GM12878 (cell line): ENCODE measurements at regions not wholly inside any gene's neighbourhood (a gene's known extent, or its start where the extent isn't known, plus 50 kb on each side); places are given as distances from the start of the nearest gene placed in this dataset.

Source experiments
- ATAC-seq: fragments of 200-7000 bp; cut with Tn5 transposase; 3 replicates; pipeline ENCODE4 v1.9.1; 2020; ENCODE audit warnings: mild to moderate bottlenecking, moderate library complexity
- BruUV-seq: library from RNA; stranded (reverse); fragments of 400-500 nt; replicated peaks from 2 replicates; lab custom pipeline; 2021; lab: Mats Ljungman, UMichigan
- CTCF ChIA-PET: fragments of 300-600 bp; sonication (Branson Sonifier 250); formaldehyde crosslinking; extraction: SDS; loops from one replicate; lab custom pipeline; 2021; ENCODE audit warnings: inconsistent platforms; lab: Yijun Ruan, JAX
- POLR2A ChIA-PET: fragments of 350-600 bp; formaldehyde crosslinking; extraction: SDS; loops from one replicate; lab custom pipeline; 2021; ENCODE audit warnings: inconsistent platforms; lab: Charles Lee
- RAD21 ChIA-PET: fragments of 300-600 bp; sonication (Branson Sonifier 250); formaldehyde crosslinking; loops from one replicate; lab custom pipeline; 2023; ENCODE audit warnings: antibody characterized with exemption; ENCODE audit not compliant: unreplicated experiment; lab: Charles Lee
- SMC1A ChIA-PET: fragments of 300-600 bp; sonication (Branson Sonifier 250); formaldehyde crosslinking; loops from one replicate; lab custom pipeline; 2023; ENCODE audit not compliant: unreplicated experiment, uncharacterized antibody; lab: Charles Lee
- DNase-seq: peaks from one replicate; pipeline ENCODE4 v3.0.0-alpha.2; 2011; ENCODE audit warnings: low read depth, low spot score
- FAIRE-seq: peaks from 3 replicates; lab custom pipeline; 2011; peaks lifted over from hg19 to GRCh38; lab: Jason Lieb, UNC
- H2AFZ ChIP-seq: 2 replicates; pipeline ENCODE4 v1.6.0; 2011; ENCODE audit warnings: low read depth, low read length, control low read depth; ENCODE audit not compliant: control insufficient read depth
- H3K27ac ChIP-seq: 2 replicates; pipeline ENCODE4 v1.5.1; 2011; ENCODE audit warnings: control low read depth; ENCODE audit not compliant: control insufficient read depth, insufficient read depth
- H3K27me3 ChIP-seq, 2 experiments: replicated peaks in 1 of 2; 2 replicates each; pipeline versions ENCODE4 v1.6.0 to v1.6.1; 2011; ENCODE audit warnings: low read length in 1 of 2; ENCODE audit not compliant: control insufficient read depth in 2 of 2, insufficient read depth in 2 of 2
- H3K36me3 ChIP-seq, 2 experiments: 2 replicates each; pipeline ENCODE4 v1.5.1; 2011; ENCODE audit warnings: low read length in 1 of 2; ENCODE audit not compliant: control insufficient read depth in 2 of 2, insufficient read depth in 2 of 2
- H3K4me1 ChIP-seq: 2 replicates; pipeline ENCODE4 v1.6.1; 2011; ENCODE audit warnings: mild to moderate bottlenecking, low read length, moderate library complexity, mixed read lengths; ENCODE audit not compliant: control insufficient read depth, insufficient read depth
- H3K4me2 ChIP-seq: 2 replicates; pipeline ENCODE4 v1.6.0; 2011; ENCODE audit warnings: control low read depth; ENCODE audit not compliant: control insufficient read depth, insufficient read depth
- H3K4me3 ChIP-seq: fragments of 200-600 bp; sonication (generic); 2 replicates; pipeline ENCODE4 v1.5.1; 2016
- H3K79me2 ChIP-seq: 2 replicates; pipeline ENCODE4 v1.6.0; 2011; ENCODE audit warnings: low read length; ENCODE audit not compliant: control insufficient read depth, insufficient read depth
- H3K9ac ChIP-seq: 2 replicates; pipeline ENCODE4 v1.8.0; 2011; ENCODE audit warnings: low read length, control low read depth, mixed read lengths; ENCODE audit not compliant: control insufficient read depth, insufficient read depth
- H3K9me3 ChIP-seq: replicated peaks from 3 replicates; pipeline ENCODE4 v1.5.1; 2011; ENCODE audit warnings: mild to moderate bottlenecking, low read length; ENCODE audit not compliant: control insufficient read depth, insufficient read depth
- H4K20me1 ChIP-seq: 2 replicates; pipeline ENCODE4 v1.6.0; 2011; ENCODE audit not compliant: control insufficient read depth, insufficient read depth
- LARP7 ChIP-seq: fragments of 450-650 bp; IDR thresholded peaks from 2 replicates; pipeline ENCODE4 v1.6.1; 2017; ENCODE audit warnings: mild to moderate bottlenecking
- MYB ChIP-seq: fragments of 150-350 bp; IDR thresholded peaks from 2 replicates; pipeline ENCODE4 v1.6.1; 2014; ENCODE audit warnings: mild to moderate bottlenecking, low read depth, low read length, borderline replicate concordance
- PML ChIP-seq: IDR thresholded peaks from 2 replicates; pipeline ENCODE4 v1.6.1; 2012; ENCODE audit warnings: low read length, inconsistent platforms
- RAD21 ChIP-seq: IDR thresholded peaks from 2 replicates; pipeline ENCODE4 v1.6.1; 2011; ENCODE audit warnings: mild to moderate bottlenecking, low read depth, low read length, moderate library complexity; ENCODE audit not compliant: insufficient read depth
- SMC3 ChIP-seq: IDR thresholded peaks from 2 replicates; pipeline ENCODE4 v1.6.1; 2011; ENCODE audit warnings: low read length, improper control_type of control experiment, borderline replicate concordance
- SP1 ChIP-seq: IDR thresholded peaks from one replicate; pipeline ENCODE4 v1.6.1; 2011; ENCODE audit warnings: low read depth, low read length
- YY1 ChIP-seq: IDR thresholded peaks from 2 replicates; pipeline ENCODE4 v1.6.1; 2011; ENCODE audit warnings: low read depth, mild to moderate bottlenecking, low read length
- ZNF24 ChIP-seq: fragments of 450-650 bp; IDR thresholded peaks from 2 replicates; pipeline ENCODE4 v1.6.1; 2017; ENCODE audit warnings: antibody characterized with exemption, mild to moderate bottlenecking
- WGBS: methylation state at CpG from one replicate; pipeline ENCODE4 v1.1.6; 2016; ENCODE audit warnings: low lambda C conversion rate; ENCODE audit not compliant: insufficient replicate concordance, insufficient coverage; ENCODE audit errors: missing lambda C conversion rate; 5-methylcytosine and 5-hydroxymethylcytosine counted together
- in situ Hi-C: fragments of 300-500 bp; cut with MboI; formaldehyde crosslinking; loops from 9 replicates; pipeline ENCODE4 v1.14.3; 2018; ENCODE audit warnings: mixed read lengths
- intact Hi-C: fragments of 100-400 bp; cut with micrococcal nuclease; formaldehyde crosslinking; loops from one replicate; pipeline ENCODE4 v1.14.2; 2022; ENCODE audit not compliant: unreplicated experiment
- TF ChIP-seq, protein P1 (sequence below), 3 experiments: IDR thresholded peaks in 2 of 3; conservative IDR thresholded peaks in 1 of 3; 2 replicates each; pipeline ENCODE4 v1.5.1; 2011; ENCODE audit warnings: low read depth in 3 of 3, low read length in 3 of 3, mild to moderate bottlenecking in 3 of 3, control low read depth in 2 of 3, moderate library complexity in 2 of 3, inconsistent platforms in 1 of 3, mixed read lengths in 1 of 3; ENCODE audit not compliant: control insufficient read depth in 2 of 3, insufficient read depth in 1 of 3; ENCODE audit errors: extremely low read depth in 1 of 3
- TF ChIP-seq, protein P2 (sequence below): fragments of 450-650 bp; IDR thresholded peaks from 2 replicates; pipeline ENCODE4 v1.6.1; 2017; ENCODE audit warnings: mild to moderate bottlenecking, moderate library complexity
- TF ChIP-seq, protein P3 (sequence below): IDR thresholded peaks from 2 replicates; pipeline ENCODE4 v1.6.1; 2011; ENCODE audit warnings: borderline replicate concordance, low read depth, mild to moderate bottlenecking, moderate library complexity, mixed read lengths, low read length; ENCODE audit not compliant: insufficient read depth; ENCODE audit errors: extremely low read length

DNA sequence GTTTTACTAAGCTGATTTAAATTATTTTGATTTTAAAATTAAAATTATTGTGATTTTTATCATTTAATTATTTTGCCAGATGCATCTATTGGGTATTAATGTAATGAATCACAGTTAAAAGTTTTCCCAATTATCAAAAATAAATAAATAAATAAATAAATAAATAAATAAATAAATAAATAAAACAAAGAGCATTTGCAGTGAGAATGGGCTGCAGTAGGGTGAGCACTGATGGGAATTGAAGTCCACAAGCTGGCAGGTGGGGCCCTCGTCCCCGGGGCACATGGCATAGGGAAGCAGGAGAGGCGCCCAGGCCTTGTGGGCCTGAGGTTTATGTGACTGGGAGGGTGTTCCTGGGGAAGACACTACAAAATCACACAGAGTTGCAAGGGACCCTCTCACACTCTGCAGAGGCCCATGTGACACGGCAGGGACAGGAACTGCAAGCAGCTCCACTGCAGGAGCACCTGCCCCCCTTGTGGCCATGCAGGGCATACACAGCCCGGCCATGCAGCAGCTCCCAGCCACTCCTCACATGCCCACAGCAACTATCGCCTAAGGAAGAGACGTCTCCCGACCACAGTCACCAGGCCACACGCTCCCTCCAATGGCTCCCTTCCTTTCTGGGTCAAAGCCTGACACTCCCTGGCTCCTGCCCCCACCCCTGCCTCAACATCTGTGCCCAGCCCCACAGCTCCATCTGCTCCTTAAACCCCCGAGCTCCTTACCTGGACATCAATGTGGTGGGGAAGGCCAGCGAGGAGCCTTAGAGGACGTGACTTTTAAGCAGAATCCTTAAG is 256.3 kb upstream of the SFSWAP start:
- peak; percentile 61 for TF ChIP-seq RAD21
- peak; percentile 40; the same call in 1 of the 2 replicates for TF ChIP-seq SMC3
- no peak for TF ChIP-seq ZNF24
- peak; percentile 40; the same call in 1 of the 2 replicates for TF ChIP-seq YY1
- TF ChIP-seq, protein P1, sequence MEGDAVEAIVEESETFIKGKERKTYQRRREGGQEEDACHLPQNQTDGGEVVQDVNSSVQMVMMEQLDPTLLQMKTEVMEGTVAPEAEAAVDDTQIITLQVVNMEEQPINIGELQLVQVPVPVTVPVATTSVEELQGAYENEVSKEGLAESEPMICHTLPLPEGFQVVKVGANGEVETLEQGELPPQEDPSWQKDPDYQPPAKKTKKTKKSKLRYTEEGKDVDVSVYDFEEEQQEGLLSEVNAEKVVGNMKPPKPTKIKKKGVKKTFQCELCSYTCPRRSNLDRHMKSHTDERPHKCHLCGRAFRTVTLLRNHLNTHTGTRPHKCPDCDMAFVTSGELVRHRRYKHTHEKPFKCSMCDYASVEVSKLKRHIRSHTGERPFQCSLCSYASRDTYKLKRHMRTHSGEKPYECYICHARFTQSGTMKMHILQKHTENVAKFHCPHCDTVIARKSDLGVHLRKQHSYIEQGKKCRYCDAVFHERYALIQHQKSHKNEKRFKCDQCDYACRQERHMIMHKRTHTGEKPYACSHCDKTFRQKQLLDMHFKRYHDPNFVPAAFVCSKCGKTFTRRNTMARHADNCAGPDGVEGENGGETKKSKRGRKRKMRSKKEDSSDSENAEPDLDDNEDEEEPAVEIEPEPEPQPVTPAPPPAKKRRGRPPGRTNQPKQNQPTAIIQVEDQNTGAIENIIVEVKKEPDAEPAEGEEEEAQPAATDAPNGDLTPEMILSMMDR (IDR thresholded peaks at IDR 0.05 in 2 of 3, conservative IDR thresholded peaks at IDR 0.05 in 1 of 3; ENCODE audit: control insufficient read depth in 2 of 3, extremely low read depth in 1 of 3, insufficient read depth in 1 of 3, low read depth in 3 of 3, low read length in 3 of 3) = peak; percentile 44 to 79 (median 70)
- no peak for TF ChIP-seq SP1
- TF ChIP-seq LARP7 = no peak
- TF ChIP-seq, protein P2, sequence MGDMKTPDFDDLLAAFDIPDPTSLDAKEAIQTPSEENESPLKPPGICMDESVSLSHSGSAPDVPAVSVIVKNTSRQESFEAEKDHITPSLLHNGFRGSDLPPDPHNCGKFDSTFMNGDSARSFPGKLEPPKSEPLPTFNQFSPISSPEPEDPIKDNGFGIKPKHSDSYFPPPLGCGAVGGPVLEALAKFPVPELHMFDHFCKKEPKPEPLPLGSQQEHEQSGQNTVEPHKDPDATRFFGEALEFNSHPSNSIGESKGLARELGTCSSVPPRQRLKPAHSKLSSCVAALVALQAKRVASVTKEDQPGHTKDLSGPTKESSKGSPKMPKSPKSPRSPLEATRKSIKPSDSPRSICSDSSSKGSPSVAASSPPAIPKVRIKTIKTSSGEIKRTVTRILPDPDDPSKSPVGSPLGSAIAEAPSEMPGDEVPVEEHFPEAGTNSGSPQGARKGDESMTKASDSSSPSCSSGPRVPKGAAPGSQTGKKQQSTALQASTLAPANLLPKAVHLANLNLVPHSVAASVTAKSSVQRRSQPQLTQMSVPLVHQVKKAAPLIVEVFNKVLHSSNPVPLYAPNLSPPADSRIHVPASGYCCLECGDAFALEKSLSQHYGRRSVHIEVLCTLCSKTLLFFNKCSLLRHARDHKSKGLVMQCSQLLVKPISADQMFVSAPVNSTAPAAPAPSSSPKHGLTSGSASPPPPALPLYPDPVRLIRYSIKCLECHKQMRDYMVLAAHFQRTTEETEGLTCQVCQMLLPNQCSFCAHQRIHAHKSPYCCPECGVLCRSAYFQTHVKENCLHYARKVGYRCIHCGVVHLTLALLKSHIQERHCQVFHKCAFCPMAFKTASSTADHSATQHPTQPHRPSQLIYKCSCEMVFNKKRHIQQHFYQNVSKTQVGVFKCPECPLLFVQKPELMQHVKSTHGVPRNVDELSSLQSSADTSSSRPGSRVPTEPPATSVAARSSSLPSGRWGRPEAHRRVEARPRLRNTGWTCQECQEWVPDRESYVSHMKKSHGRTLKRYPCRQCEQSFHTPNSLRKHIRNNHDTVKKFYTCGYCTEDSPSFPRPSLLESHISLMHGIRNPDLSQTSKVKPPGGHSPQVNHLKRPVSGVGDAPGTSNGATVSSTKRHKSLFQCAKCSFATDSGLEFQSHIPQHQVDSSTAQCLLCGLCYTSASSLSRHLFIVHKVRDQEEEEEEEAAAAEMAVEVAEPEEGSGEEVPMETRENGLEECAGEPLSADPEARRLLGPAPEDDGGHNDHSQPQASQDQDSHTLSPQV = no peak
- TF ChIP-seq, protein P3, sequence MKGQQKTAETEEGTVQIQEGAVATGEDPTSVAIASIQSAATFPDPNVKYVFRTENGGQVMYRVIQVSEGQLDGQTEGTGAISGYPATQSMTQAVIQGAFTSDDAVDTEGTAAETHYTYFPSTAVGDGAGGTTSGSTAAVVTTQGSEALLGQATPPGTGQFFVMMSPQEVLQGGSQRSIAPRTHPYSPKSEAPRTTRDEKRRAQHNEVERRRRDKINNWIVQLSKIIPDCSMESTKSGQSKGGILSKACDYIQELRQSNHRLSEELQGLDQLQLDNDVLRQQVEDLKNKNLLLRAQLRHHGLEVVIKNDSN = peak; percentile 63
- TF ChIP-seq MYB = no peak
- no peak for TF ChIP-seq PML
- Histone ChIP-seq H3K27me3 (no peaks in the 10 kb centered on the region), H3K4me1 (no peaks in the 10 kb centered on the region), H3K27ac (no peak overlapping the region), H3K9me3 (no peaks in the 10 kb centered on the region), H2AFZ (no peak overlapping the region), H3K36me3 (no peaks in the 10 kb centered on the region), H3K4me2 (no peak overlapping the region), H3K79me2 (no peaks in the 10 kb centered on the region), H3K4me3 (no peak overlapping the region), H4K20me1 (no peaks in the 10 kb centered on the region), H3K9ac (no peak overlapping the region)
- in situ Hi-C loops = no loop called here
- RAD21 ChIA-PET = interaction anchor here (0.7 to 1.4 kb wide), 4 partner anchors 64 to 349 kb away, joined by 3 to 12 read pairs (median 4); no protein-coding TSS in a partner anchor
- no peak for DNase-seq
- intact Hi-C loops = loop anchor here (2.0 to 10.0 kb wide), 3 partner anchors 310 to 537 kb away; no protein-coding TSS in a partner anchor
- CTCF ChIA-PET = interaction anchor here (0.6 to 4.9 kb wide), 8 partner anchors 29 to 707 kb away, joined by 3 to 41 read pairs (median 4); no protein-coding TSS in a partner anchor
- peak; percentile 100 for ATAC-seq
- WGBS = 17% methylated on average over 12 of the region's 12 CpGs
- POLR2A ChIA-PET = no interaction called here
- peak; percentile 75 for FAIRE-seq
- SMC1A ChIA-PET = interaction anchor here (0.7 to 1.7 kb wide), 5 partner anchors 9 to 351 kb away, joined by 3 to 8 read pairs (median 5); no protein-coding TSS in a partner anchor
- no TSS peak for BruUV-seq
